ENCODE measurements at regions not wholly inside any gene's neighbourhood (a gene's known extent, or its start where the extent isn't known, plus 50 kb on each side); places are given as distances from the start of the nearest gene placed in this dataset.

- no peak for TF ChIP-seq POLR2A (IDR thresholded peaks at IDR 0.05)
- TF ChIP-seq POLR2AphosphoS5 (IDR thresholded peaks at IDR 0.05), result no peak
- Histone ChIP-seq H3K36me3 (no peaks in the 10 kb centered on the region), H3K4me3 (no peak overlapping the region), H3K27ac (no peak overlapping the region), H3K27me3 (replicated peaks in 1 of 7) (peaks cover 0 to 9% (median 0%) of the 10 kb centered on the region in 7 donors), H3K9me3 (no peaks in the 10 kb centered on the region), H3K4me1 (no peaks in the 10 kb centered on the region)
- WGBS, 5 donors, result 81 to 94% (median 90%) methylated on average over 5 of the region's 5 CpGs
- no peak for DNase-seq
- intact Hi-C loops (cut with DNase I; ENCODE audit: low total_unique reads), result no loop called here
Measured at GRCh38 chr7:106524690-106525059, 136.3 kb downstream of the CCDC71L start.

DNA sequence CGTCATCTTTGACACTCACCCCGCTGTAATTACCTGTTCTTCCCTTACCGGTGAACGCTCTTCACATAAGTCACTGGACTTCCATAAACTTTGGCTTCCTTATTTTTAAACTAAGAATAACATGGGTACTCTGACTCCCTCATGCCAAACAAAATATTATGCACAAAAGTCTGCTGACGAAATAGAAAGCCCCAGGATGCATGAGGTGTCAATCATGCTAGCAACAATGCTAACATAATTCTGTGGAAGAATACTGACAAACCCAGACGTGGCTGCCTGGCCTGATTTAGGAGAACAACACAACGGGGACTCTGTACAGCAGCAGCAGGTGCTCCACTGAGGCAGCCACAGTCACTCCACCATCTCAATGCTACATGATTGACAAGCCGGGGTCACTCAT lies 137.5 kb downstream of the CCDC71L start:
- H3K27ac ChIP-seq, result no peak overlapping the region
- H3K27me3 ChIP-seq (replicated peaks in 1 of 7), result peaks cover 0 to 18% (median 0%) of the 10 kb centered on the region in 7 donors
- no peak overlapping the region for H3K4me3 ChIP-seq
- no peaks in the 10 kb centered on the region for H3K4me1 ChIP-seq
- no peaks in the 10 kb centered on the region for H3K9me3 ChIP-seq
- no peaks in the 10 kb centered on the region for H3K36me3 ChIP-seq
- TF ChIP-seq POLR2A (IDR thresholded peaks at IDR 0.05), result no peak
- no peak for TF ChIP-seq POLR2AphosphoS5 (IDR thresholded peaks at IDR 0.05)
- no peak for TF ChIP-seq CTCF (IDR thresholded peaks at IDR 0.05 in 8 of 11, conservative IDR thresholded peaks at IDR 0.05 in 3 of 11)
- 78 to 84% (median 82%) methylated on average over 8 of the region's 8 CpGs for WGBS, 5 donors
- intact Hi-C loops (cut with DNase I; ENCODE audit: low total_unique reads), result no loop called here
- no peak for DNase-seq

- Histone ChIP-seq H3K4me1 (no peaks in the 10 kb centered on the region), H3K4me3 (no peak overlapping the region), H3K27ac (no peak overlapping the region), H3K27me3 (replicated peaks in 1 of 7) (peaks cover 0 to 18% (median 0%) of the 10 kb centered on the region in 7 donors), H3K9me3 (no peaks in the 10 kb centered on the region), H3K36me3 (no peaks in the 10 kb centered on the region)
- intact Hi-C loops (cut with DNase I; ENCODE audit: low total_unique reads), result no loop called here
- no peak for DNase-seq
- 84 to 87% (median 85%) methylated on average over 5 of the region's 5 CpGs for WGBS, 5 donors
- TF ChIP-seq POLR2AphosphoS5 (IDR thresholded peaks at IDR 0.05) (no peak), CTCF (IDR thresholded peaks at IDR 0.05 in 8 of 11, conservative IDR thresholded peaks at IDR 0.05 in 3 of 11) (no peak), POLR2A (IDR thresholded peaks at IDR 0.05) (no peak)
Measured at GRCh38 chr7:106522696-106523095, 138.3 kb downstream of the CCDC71L start.

DNA sequence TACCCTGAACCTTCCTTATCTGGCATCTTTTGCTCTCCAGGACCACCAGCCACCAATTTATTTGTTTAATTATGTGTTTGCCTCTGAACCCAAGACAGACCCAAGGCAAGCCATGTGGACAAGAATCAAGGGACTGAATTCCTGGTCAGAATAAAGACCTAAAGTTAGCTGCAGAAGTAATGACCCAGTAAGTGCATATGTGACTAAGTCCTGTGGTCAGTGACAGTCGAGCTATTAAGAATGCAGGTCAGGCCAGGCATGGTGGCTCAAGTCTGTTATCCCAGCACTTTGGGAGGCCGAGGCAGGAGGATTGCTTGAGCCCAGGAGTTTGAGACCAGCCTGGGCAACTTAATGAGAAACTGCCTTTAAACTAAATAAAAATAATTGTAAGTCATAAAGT lies 139.4 kb downstream of the CCDC71L start:
- DNase-seq, result no peak
- TF ChIP-seq CTCF (IDR thresholded peaks at IDR 0.05 in 8 of 11, conservative IDR thresholded peaks at IDR 0.05 in 3 of 11) (no peak), POLR2AphosphoS5 (IDR thresholded peaks at IDR 0.05) (no peak), POLR2A (IDR thresholded peaks at IDR 0.05) (no peak)

GRCh38 chr7:106520962-106521514 lies 139.9 kb downstream of the CCDC71L start:
- H3K36me3 ChIP-seq, result no peaks in the 10 kb centered on the region
- H3K27me3 ChIP-seq (replicated peaks in 1 of 7), result peaks cover 0 to 18% (median 0%) of the 10 kb centered on the region in 7 donors
- H3K27ac ChIP-seq, result no peak overlapping the region
- H3K9me3 ChIP-seq, result no peaks in the 10 kb centered on the region
- TF ChIP-seq POLR2A (IDR thresholded peaks at IDR 0.05) (no peak), CTCF (IDR thresholded peaks at IDR 0.05 in 8 of 11, conservative IDR thresholded peaks at IDR 0.05 in 3 of 11) (no peak), POLR2AphosphoS5 (IDR thresholded peaks at IDR 0.05) (no peak)
- intact Hi-C loops (cut with DNase I; ENCODE audit: low total_unique reads), result no loop called here
- no peak overlapping the region for H3K4me3 ChIP-seq
- 73 to 85% (median 81%) methylated on average over 4 of the region's 4 CpGs for WGBS, 5 donors
- no peaks in the 10 kb centered on the region for H3K4me1 ChIP-seq
- DNase-seq, result no peak

More for the DNA sequence above, 139.4 kb downstream of the CCDC71L start:
- 56 to 88% (median 72%) methylated on average over 2 of the region's 2 CpGs for WGBS, 5 donors
- Histone ChIP-seq H3K9me3 (no peaks in the 10 kb centered on the region), H3K27me3 (replicated peaks in 1 of 7) (peaks cover 0 to 18% (median 0%) of the 10 kb centered on the region in 7 donors), H3K4me1 (no peaks in the 10 kb centered on the region), H3K4me3 (no peak overlapping the region), H3K36me3 (no peaks in the 10 kb centered on the region), H3K27ac (no peak overlapping the region)
- intact Hi-C loops (cut with DNase I; ENCODE audit: low total_unique reads), result no loop called here

All from spleen (tissue), 11 donors.